SK-N-MC (cell line): ENCODE measurements at regions not wholly inside any gene's neighbourhood (a gene's known extent, or its start where the extent isn't known, plus 50 kb on each side); places are given as distances from the start of the nearest gene placed in this dataset.

ENCODE experiments used
- EZH2 ChIP-seq: fragments of 200-600 bp; sonication (generic); IDR thresholded peaks from one replicate; pipeline ENCODE4 v1.6.1; 2017; ENCODE audit warnings: antibody characterized with exemption
- FOXP2 ChIP-seq: optimal IDR thresholded peaks from 2 replicates; pipeline ENCODE3; 2011; ENCODE audit warnings: mild to moderate bottlenecking, moderate library complexity; ENCODE audit not compliant: insufficient read depth; ENCODE audit errors: extremely low read length, control extremely low read depth
- POLR2AphosphoS5 ChIP-seq: IDR thresholded peaks from 2 replicates; pipeline ENCODE4 v1.6.1; 2012; ENCODE audit warnings: mild to moderate bottlenecking, low read depth, low read length, borderline replicate concordance

GRCh38 chr4:71870456-71870855, 86.6 kb upstream of the GC start:
- no peak for TF ChIP-seq POLR2AphosphoS5
- TF ChIP-seq EZH2 = no peak
- TF ChIP-seq FOXP2 = no peak
